HPDE6-E6E7 (cell line): ENCODE measurements at regions not wholly inside any gene's neighbourhood (a gene's known extent, or its start where the extent isn't known, plus 50 kb on each side); places are given as distances from the start of the nearest gene placed in this dataset.

Experiments used
- DNase-seq: peaks from one replicate; pipeline ENCODE4 v3.0.0; 2011; ENCODE audit warnings: missing footprints; ENCODE audit errors: extremely low spot score

GRCh38 chrX:5829469-5829868 is 399.2 kb downstream of the NLGN4X start:
- no peak for DNase-seq

DNA sequence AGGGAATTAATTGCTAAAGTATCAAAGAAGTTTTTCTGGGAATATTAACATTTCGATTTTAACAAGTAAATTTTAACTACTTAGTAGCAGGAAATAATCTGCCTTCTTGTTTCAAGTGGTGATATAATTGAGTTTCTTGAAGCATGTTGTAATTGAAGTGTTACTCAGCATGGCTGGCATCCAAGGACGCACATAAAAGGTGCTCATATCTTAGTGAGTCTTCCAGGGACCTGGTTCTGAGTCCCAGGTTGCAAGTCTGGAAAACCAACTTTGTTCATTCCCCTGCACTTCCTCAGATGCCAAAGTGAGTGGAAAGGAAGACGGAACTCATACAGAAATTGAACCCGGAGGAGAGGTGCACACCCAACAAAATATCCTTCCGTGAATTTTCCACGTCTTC is 399.6 kb downstream of the NLGN4X start:
- DNase-seq: no peak

GRCh38 chrX:5823903-5824302 is 404.8 kb downstream of the NLGN4X start:
- DNase-seq: no peak

GRCh38 chrX:5810636-5811035 is 418.0 kb downstream of the NLGN4X start:
- no peak for DNase-seq

GRCh38 chrX:5807181-5807580 is 421.5 kb downstream of the NLGN4X start:
- DNase-seq: no peak

GRCh38 chrX:5802391-5802790 is 426.3 kb downstream of the NLGN4X start:
- DNase-seq: no peak

DNA sequence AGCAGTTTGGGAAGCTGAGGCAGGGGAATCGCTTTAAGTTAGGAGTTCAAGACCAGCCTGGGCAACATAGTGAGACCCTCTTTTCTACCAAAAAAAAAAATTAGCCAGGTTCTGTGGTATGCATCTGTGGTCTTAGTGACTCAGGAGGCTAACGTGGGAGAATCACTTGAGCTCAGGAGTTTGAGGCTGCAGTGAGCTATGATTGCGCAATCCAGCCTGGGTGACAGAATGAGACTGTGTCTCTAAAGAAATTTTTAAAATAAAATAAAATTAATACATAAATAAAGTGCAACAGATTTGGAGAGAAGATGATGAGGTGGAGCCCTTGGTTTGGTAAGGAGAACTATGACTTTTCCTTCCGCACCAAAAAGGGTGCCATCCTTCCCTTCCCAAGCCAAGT is 436.9 kb downstream of the NLGN4X start:
- no peak for DNase-seq

DNA sequence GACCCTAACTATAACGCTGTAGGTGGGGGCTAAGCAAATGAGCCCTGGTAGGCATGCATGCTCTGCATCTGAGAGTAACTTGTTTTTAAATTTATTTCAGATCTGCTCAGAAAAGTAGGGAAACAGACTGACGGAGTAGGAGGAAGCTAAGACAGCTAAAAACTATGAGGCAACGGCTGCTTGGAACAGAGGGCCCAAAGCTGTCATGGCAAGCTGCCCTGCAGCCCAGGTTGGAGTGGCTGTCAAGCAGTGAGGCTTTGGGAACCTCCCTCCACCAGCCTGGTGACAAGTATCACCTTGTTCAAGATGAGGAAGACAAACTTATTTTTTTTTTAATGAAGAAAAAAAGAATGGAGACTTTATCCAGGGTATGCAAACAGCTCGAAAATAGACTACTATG is 439.8 kb downstream of the NLGN4X start:
- no peak for DNase-seq

DNA sequence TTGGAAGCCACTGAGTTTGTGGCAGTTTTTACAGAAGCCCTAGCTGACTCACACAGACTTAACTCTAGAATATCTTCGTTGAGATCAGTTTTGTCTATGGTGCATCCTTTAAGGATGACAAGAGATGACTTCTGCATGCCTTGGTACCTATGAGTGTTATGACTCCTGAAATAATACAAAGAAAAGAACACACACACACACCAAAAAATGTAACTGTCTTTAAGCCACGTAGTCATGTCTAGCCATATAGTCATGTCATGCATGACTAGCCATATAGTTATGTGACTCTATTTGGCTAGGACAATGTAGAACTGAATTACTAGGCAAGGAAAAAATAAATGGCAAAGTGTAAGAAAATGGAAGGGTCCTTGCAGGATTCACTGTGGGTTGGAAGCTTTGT is 447.8 kb downstream of the NLGN4X start:
- DNase-seq: no peak

DNA sequence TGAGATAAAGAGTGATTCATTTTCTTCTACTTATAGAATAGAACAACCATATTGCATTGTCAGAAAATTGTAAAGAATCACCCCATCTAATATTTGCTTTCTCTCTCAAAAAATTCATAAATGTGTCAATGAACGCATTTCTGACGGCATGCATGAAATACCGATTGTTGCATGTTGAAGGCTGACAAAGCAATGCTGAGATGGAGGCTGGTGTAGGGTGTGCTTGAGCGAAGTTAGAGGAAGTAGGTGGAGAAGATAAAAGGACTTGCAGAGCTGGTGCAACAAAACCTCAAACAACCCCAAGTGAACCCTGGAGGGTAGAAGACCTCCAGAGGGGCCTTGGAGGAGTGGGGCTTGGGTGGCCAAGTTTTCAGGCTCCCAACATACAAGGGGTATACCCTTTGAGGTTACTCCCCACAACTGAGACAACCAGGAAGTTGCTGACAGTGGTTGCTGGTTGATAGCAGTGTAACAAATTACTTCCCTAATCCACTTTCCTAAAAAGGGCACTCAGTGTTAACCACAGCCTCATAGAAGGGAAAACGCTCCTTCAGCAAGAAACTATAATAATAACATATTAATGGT is 452.7 kb downstream of the NLGN4X start:
- DNase-seq: no peak

DNA sequence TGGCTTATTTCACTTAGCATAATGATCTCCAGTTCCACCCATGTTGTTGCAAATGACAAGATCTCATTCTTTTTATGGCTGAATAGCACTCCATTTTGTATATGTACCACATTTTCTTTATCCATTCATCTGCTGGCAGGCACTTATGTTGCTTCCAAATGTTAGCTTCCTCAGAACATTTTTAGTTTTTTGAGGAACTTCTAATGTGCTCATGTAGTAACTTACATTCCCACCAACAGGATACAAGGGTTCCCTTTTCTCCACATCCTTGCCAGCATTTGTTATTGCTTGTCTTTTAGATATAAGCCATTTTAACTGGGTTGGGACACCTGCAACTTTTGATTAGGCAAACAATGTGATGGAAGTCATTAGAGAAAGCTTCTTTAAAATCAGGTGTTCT is 454.2 kb downstream of the NLGN4X start:
- DNase-seq: no peak

DNA sequence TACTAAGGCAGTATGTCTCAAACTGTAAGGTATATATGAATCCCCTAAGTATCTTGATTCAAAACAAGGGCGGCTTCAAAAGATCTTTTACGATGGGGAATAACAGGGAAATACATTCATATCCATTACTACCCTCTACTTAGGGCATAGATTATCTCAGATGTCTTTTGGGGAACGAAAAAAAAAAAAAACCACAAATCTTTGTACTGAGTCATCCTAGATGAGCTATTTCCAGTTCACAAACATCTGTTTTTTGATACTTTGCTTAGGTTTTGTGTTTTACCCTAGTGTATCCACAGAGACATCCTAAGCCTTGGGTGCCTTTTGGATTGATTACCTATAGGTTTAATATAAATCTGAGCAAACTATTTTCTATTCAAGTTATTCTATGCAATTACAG is 457.2 kb downstream of the NLGN4X start:
- no peak for DNase-seq

- DNase-seq: no peak
Observed at GRCh38 chrX:5756616-5757015, 472.1 kb downstream of the NLGN4X start.

- no peak for DNase-seq
Observed at GRCh38 chrX:5753291-5753690, 475.4 kb downstream of the NLGN4X start.

DNA sequence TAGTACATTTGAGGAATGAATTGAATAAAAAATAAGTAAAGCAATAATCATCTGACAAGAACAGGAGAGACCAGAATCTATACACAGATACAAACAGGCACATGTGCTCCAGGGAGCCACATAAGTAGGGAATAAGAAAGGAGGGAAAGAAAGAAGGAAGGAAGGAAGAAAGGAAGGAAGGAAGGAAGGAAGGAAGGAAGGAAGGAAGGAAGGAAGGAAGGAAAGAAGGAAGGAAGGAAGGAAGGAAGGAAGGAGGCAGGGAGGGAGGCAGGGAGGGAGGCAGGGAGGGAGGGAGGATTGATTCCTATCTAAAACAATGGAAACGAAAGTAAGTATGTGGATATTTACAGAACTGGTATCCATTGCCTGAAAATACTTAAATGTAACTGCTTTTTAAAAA is 475.8 kb downstream of the NLGN4X start:
- DNase-seq: no peak

- no peak for DNase-seq
Observed at GRCh38 chrX:5748586-5749150, 480.0 kb downstream of the NLGN4X start.

GRCh38 chrX:5746231-5746630 is 482.4 kb downstream of the NLGN4X start:
- no peak for DNase-seq

- DNase-seq: no peak
Observed at GRCh38 chrX:5733501-5733900, 495.2 kb downstream of the NLGN4X start.

- no peak for DNase-seq
Observed at GRCh38 chrX:5730556-5730955, 498.1 kb downstream of the NLGN4X start.

GRCh38 chrX:5726224-5726623 is 502.4 kb downstream of the NLGN4X start:
- no peak for DNase-seq

DNA sequence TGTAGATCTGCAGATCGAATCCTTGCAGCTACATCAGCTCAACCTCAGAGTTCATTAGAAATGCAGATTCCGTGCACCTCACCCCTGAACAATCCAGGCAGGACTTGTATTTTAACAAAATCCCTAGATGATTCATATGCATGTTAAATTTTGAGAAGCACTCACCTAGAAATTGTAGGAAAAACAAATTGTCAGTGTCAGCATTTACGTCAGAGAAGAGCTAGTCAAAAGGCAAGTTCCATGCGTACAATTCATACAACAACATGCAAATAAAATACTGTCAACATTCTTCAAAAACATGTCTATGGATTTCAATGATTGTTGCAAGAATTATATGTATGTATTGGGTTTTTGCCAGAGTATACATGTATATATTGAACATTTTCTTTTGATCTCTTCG is 504.5 kb downstream of the NLGN4X start:
- no peak for DNase-seq

GRCh38 chrX:5718651-5719050 is 510.0 kb downstream of the NLGN4X start:
- no peak for DNase-seq

DNA sequence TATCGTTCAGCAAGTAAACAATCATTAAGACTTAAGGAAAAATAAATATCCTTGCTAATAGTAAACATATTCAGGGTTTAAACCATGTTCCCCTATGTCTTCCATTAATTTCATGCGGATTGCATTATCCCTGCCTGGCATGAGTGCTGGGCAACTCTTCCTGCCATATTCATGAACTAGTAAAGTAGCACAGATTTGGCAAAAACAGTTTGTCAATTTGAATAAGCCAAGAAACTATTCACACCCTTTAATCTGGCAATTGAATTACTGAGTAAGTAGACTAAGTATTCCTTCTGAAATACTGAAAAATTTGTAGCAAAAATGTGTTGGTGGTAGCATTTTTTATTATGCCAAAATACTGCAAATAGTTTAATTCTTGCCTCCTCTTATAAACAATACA is 512.0 kb downstream of the NLGN4X start:
- DNase-seq: no peak

DNA sequence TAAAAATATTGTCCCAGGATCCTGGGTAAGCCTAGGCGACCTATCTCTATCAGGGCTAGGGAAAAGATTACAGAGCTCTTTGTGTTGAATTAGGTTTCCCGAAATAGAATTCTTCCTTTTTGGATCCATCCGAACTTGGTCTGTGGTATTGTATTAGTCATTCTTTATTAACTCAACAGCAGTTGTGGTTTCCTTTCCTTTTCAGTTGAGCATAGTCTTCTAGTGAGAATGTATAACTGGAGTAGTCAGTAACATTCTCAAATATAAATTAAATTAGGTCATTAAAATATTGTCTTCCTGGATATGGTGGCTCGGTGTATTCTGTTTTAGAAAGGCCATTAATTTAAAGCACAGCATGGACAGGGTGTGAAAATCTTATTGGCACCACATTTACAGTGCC is 520.4 kb downstream of the NLGN4X start:
- DNase-seq: no peak
